Subcutaneous abdominal adipose tissue (tissue), 5 donors: ENCODE measurements at regions not wholly inside any gene's neighbourhood (a gene's known extent, or its start where the extent isn't known, plus 50 kb on each side); places are given as distances from the start of the nearest gene placed in this dataset.
"Not testable (repeated sequence)": the region's sequence is repeated elsewhere in the genome, so short reads cannot be mapped to it uniquely, and the experiment has no call there.

Experiments
- H3K27ac ChIP-seq: one replicate; pipeline ENCODE4 v1.7.0; 2013; ENCODE audit warnings: low read depth, mild to moderate bottlenecking, inconsistent platforms, low read length, moderate library complexity
- H3K27me3 ChIP-seq, 5 donors: one replicate each; pipeline ENCODE4 v1.7.0; 2013; ENCODE audit warnings: low read length in 5 of 5, inconsistent platforms in 1 of 5; ENCODE audit not compliant: control insufficient read depth in 5 of 5, insufficient read depth in 4 of 5
- H3K36me3 ChIP-seq, 5 donors: one replicate each; pipeline ENCODE4 v1.7.0; 2013; ENCODE audit warnings: low read length in 5 of 5; ENCODE audit not compliant: control insufficient read depth in 5 of 5, insufficient read depth in 5 of 5
- H3K4me1 ChIP-seq, 5 donors: one replicate each; pipeline ENCODE4 v1.7.0; 2013; ENCODE audit warnings: low read length in 5 of 5, mild to moderate bottlenecking in 3 of 5, moderate library complexity in 1 of 5; ENCODE audit not compliant: control insufficient read depth in 5 of 5, insufficient read depth in 5 of 5
- H3K4me3 ChIP-seq, 5 donors: one replicate each; pipeline ENCODE4 v1.7.0; 2013; ENCODE audit warnings: low read length in 5 of 5, low read depth in 1 of 5
- H3K9ac ChIP-seq, 5 donors: one replicate each; pipeline ENCODE4 v1.7.0; 2013; ENCODE audit warnings: low read length in 5 of 5, mild to moderate bottlenecking in 4 of 5, moderate library complexity in 3 of 5
- H3K9me3 ChIP-seq, 5 donors: one replicate each; pipeline ENCODE4 v1.7.0; 2013; ENCODE audit warnings: low read length in 5 of 5; ENCODE audit not compliant: control insufficient read depth in 5 of 5
- donor health status: healthy.
- donor health status: healthy.
- donor health status: healthy.
- donor health status: healthy.
- donor health status: healthy.

DNA sequence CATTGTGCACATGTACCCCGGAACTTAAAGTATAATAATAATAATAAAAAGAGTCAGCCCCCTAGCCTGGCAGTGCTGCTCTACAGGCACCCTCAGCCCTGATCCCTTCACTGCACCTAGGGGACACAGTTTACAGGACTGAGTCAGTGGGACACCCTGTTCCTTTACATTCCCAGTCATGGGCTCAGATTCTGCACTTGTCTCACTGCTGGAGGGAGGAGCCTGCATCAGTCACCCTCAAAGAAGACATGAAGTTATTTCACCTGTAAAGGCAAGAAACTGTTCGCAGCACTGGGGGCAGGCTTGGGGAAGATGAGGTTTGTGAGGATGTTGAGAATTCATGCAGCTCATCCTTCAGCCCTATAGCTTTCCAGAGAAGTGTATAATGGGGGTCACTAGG lies 50.7 kb upstream of the VPREB1 start:
- Histone ChIP-seq H3K36me3 (no peaks in the 10 kb centered on the region), H3K4me1 (no peaks in the 10 kb centered on the region), H3K9me3 (no peaks in the 10 kb centered on the region), H3K9ac (no peak overlapping the region), H3K27me3 (peaks cover 0 to 18% (median 10%) of the 10 kb centered on the region in 5 donors), H3K4me3 (no peak overlapping the region), H3K27ac (no peak overlapping the region)

DNA sequence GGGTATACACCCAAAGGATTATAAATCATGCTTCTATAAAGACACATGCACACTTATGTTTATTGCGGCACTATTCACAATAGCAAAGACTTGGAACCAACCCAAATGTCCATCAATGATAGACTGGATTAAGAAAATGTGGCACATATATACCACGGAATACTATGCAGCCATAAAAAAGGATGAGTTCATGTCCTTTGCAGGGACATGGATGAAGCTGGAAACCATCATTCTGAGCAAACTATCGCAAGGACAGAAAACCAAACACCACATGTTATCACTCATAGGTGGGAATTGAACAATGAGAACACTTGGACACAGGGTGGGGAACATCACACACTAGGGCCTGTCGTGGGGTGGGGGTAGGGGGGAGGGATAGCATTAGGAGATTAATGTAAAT lies 51.1 kb upstream of the VPREB1 start:
- not testable (repeated sequence) for H3K9me3 ChIP-seq, H3K4me3 ChIP-seq, H3K9ac ChIP-seq, H3K4me1 ChIP-seq, H3K36me3 ChIP-seq, H3K27ac ChIP-seq
- peaks cover 0 to 13% (median 7%) of the 10 kb centered on the region in 5 donors for H3K27me3 ChIP-seq

DNA sequence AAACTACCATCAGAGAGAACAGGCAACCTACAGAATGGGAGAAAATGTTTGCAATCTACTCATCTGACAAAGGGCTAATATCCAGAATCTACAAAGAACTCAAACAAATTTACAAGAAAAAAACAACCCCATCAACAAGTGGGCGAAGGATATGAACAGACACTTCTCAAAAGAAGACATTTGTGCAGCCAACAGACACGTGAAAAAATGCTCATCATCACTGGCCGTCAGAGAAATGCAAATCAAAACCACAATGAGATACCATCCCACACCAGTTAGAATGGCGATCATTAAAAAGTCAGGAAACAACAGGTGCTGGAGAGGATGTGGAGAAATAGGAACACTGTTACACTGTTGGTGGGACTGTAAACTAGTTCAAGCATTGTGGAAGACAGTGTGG lies 51.6 kb upstream of the VPREB1 start:
- not testable (repeated sequence) for H3K4me3 ChIP-seq, H3K27me3 ChIP-seq, H3K36me3 ChIP-seq, H3K27ac ChIP-seq, H3K9ac ChIP-seq, H3K4me1 ChIP-seq, H3K9me3 ChIP-seq

DNA sequence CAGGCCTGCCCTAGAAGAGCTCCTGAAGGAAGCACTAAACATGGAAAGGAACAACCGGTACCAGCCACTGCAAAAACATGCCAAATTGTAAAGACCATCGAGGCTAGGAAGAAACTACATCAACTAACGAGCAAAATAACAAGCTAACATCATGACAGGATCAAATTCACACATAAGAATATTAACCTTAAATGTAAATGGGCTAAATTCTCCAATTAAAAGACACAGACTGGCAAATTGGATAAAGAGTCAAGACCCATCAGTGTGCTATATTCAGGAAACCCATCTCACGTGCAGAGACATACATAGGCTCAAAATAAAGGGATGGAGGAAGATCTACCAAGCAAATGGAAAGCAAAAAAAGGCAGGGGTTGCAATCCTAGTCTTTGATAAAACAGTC lies 54.8 kb upstream of the VPREB1 start:
- H3K4me3 ChIP-seq, H3K27ac ChIP-seq, H3K27me3 ChIP-seq, H3K9me3 ChIP-seq, H3K36me3 ChIP-seq, H3K4me1 ChIP-seq, H3K9ac ChIP-seq: not testable (repeated sequence)

DNA sequence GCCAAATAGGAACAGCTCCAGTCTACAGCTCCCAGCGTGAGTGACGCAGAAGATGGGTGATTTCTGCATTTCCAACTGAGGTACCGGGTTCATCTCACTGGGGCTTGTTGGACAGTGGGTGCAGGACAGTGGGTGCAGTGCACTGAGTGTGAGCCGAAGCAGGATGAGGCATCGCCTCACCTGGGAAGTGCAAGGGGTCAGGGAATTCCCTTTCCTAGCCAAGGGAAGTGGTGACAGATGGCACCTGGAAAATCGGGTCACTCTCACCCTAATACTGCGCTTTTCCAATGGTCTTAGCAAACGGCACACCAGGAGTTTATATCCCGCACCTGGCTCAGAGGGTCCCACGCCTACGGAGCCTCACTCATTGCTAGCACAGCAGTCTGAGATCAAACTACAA lies 56.7 kb upstream of the VPREB1 start:
- H3K27me3 ChIP-seq, H3K36me3 ChIP-seq, H3K9ac ChIP-seq, H3K27ac ChIP-seq, H3K9me3 ChIP-seq, H3K4me3 ChIP-seq, H3K4me1 ChIP-seq: not testable (repeated sequence)

DNA sequence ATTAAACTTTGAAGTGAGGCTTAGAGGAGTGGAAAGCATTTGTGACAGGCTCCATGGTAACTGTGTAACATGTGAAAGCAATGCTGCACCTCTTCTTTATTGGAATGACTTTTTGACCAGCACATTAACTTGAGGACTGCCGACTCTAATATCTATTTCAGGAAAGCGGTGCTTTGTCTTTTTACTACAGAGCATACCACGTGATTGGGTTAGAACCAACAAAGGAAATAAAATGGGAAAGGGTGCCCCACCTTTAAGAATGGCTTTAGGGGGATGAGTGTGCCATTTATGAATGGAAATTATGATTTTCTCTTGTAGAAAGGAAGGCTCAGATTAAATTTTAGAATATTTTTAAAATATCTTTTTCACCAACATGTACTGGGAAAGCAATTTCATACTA lies 57.3 kb upstream of the VPREB1 start:
- H3K4me3 ChIP-seq, result no peak overlapping the region
- no peaks in the 10 kb centered on the region for H3K4me1 ChIP-seq
- H3K9me3 ChIP-seq, result no peaks in the 10 kb centered on the region
- peaks cover 3 to 9% (median 8%) of the 10 kb centered on the region in 5 donors for H3K27me3 ChIP-seq
- H3K27ac ChIP-seq, result no peak overlapping the region
- H3K36me3 ChIP-seq, result no peaks in the 10 kb centered on the region
- no peak overlapping the region for H3K9ac ChIP-seq

DNA sequence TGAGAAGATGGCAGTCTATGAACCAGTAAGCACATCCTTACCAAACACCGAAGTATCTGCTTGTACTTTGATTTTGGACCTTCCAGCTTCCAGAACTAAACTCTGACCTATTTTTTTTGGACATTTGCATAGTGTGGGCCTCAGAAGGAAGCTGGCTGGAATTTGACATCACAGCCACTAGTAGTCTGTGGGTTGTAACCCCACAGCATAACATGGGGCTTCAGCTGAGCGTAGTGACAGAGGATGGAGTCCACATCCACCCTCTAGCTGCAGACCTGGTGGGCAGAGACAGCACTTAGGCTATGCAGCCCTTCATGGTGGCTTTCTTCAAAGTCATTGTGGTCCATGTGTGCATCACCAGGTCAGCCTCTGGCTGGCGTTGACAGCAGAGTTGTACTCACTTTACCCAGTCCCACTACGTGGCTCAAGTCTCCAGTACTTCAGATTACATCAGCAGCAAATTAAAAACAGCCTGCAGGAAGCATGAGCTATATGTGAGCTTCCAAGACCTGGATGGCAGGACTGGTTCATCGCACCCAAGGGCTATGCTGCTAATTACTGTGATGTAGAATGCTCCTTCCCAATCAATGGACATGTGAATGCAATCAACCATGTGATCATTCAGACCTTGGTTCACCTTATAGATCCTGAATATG lies 58.6 kb upstream of the VPREB1 start:
- no peaks in the 10 kb centered on the region for H3K9me3 ChIP-seq
- no peak overlapping the region for H3K4me3 ChIP-seq
- no peaks in the 10 kb centered on the region for H3K4me1 ChIP-seq
- H3K27ac ChIP-seq, result no peak overlapping the region
- H3K9ac ChIP-seq, result no peak overlapping the region
- no peaks in the 10 kb centered on the region for H3K36me3 ChIP-seq
- peaks cover 3 to 17% (median 13%) of the 10 kb centered on the region in 5 donors for H3K27me3 ChIP-seq

DNA sequence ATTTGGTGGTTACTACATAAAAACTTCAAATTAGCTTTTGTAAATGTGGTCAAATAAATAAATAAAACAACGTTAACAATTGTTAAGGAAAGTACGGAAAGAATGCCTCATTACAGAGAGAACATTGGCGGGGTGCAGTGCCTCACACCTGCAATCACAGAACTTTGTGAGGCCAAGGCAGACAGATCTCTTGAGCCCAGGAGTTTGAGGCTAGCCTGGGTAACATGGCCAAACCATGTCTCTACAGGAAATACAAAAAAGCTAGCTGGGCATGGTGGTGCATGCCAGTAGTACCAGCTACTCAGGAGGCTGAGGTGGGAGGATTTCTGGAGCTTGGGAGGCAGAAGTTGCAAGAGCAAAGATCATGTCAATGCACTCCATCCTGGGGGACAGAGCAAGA lies 59.4 kb upstream of the VPREB1 start:
- Histone ChIP-seq H3K9me3 (no peaks in the 10 kb centered on the region), H3K9ac (no peak overlapping the region), H3K27ac (no peak overlapping the region), H3K27me3 (peaks cover 3 to 17% (median 16%) of the 10 kb centered on the region in 5 donors), H3K4me1 (no peaks in the 10 kb centered on the region), H3K4me3 (no peak overlapping the region), H3K36me3 (no peaks in the 10 kb centered on the region)

DNA sequence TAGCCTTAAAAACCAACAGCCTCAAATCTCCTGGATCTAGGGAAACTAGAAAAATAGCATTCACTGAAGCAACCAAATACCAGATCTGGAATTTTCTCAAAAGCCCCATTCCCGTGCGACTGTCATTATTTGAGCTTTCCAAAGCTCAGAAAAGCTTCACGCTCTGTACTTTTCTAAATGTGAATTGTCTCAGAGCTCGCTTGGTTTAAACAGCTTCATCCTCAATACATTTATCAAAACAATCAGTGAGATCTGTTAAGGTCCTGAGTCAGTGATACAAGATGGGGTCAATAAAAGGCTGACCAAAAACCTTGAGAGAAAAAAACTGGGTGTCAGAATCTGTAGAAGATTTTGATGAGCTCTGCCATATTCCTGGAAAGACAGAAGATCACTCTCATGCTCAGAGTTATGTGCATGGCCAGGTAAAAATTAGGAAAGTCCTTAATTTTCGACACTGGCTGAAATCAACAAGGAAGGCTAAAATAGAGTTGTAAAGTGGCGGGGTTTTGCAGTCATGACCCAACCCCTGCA lies 60.2 kb upstream of the VPREB1 start:
- H3K9me3 ChIP-seq, result no peaks in the 10 kb centered on the region
- H3K36me3 ChIP-seq, result no peaks in the 10 kb centered on the region
- no peak overlapping the region for H3K4me3 ChIP-seq
- no peak overlapping the region for H3K9ac ChIP-seq
- H3K27me3 ChIP-seq, result peaks cover 3 to 20% (median 17%) of the 10 kb centered on the region in 5 donors
- H3K27ac ChIP-seq, result no peak overlapping the region
- no peaks in the 10 kb centered on the region for H3K4me1 ChIP-seq

DNA sequence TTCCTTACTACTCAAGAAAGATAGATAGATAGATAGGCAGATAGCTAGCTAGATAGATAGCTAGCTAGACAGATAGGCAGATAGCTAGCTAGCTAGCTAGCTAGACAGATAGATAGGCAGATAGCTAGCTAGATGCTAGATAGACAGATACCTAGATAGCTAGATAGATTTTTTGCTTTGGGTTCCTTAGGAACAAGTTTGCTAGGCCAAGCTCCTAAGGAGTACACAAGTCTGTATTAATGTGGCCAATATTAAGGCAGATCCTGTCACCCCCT lies 61.7 kb upstream of the VPREB1 start:
- peaks cover 8 to 25% (median 25%) of the 10 kb centered on the region in 5 donors for H3K27me3 ChIP-seq
- no peaks in the 10 kb centered on the region for H3K9me3 ChIP-seq
- H3K36me3 ChIP-seq, result no peaks in the 10 kb centered on the region
- no peak overlapping the region for H3K27ac ChIP-seq
- no peaks in the 10 kb centered on the region for H3K4me1 ChIP-seq
- no peak overlapping the region for H3K9ac ChIP-seq
- H3K4me3 ChIP-seq, result no peak overlapping the region
